NCI-H1105 (cell line): ENCODE measurements at regions not wholly inside any gene's neighbourhood (a gene's known extent, or its start where the extent isn't known, plus 50 kb on each side); places are given as distances from the start of the nearest gene placed in this dataset.

Experiments
- DNase-seq: peaks from one replicate; lab custom pipeline; 2025; lab: John Stamatoyannopoulos, UW

DNA sequence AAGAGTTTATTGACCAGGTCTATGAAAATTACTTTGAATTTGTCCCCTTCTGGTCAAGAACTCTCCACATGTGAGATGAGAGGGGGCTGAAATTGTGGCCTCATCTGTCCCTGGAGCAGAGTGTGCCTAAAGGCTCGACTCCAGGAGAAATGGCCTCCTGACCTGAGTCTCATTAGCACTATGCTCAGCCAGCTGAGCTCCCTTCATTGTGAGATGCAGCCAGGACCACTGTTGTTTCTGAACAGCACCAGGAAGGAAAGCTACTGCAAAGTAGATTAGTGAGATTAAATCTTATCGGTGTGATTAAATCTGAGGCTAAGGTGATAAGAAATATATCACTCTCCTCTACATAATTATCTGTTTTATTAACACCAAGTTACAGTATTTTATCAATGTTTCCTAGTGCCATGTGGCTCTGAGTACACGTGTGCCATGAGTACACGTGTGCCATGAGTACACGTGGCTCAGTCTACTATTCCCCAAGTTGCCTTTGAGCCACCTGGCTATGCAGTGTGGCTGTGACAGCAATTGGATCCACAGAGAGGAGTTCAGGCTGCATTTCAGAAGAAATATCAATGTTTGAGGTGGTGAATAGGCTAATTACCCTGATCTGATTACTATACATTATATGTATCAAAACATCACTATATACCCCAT is 126.9 kb downstream of the IPMK start:
- DNase-seq = no peak

DNA sequence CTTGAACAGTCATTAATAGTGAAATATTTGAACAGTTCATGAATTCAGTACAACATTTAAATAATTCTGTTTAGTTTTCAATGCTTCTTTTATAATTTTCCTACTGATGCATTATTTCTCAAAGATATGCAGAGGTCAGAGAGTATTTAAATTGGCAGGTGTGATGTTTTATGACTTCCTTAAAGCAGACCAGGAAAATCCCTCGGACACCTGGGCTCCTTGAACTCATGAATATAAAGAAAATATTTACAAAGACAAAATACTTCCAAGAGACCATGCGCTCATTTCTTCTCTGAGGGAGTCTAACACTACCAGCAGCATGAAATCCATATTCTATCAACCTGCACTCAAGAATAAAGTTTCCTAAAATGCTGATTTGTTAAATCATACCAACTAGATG is 127.6 kb downstream of the IPMK start:
- no peak for DNase-seq

GRCh38 chr10:58137813-58138212 is 129.9 kb downstream of the IPMK start:
- DNase-seq = peak; percentile 79

DNA sequence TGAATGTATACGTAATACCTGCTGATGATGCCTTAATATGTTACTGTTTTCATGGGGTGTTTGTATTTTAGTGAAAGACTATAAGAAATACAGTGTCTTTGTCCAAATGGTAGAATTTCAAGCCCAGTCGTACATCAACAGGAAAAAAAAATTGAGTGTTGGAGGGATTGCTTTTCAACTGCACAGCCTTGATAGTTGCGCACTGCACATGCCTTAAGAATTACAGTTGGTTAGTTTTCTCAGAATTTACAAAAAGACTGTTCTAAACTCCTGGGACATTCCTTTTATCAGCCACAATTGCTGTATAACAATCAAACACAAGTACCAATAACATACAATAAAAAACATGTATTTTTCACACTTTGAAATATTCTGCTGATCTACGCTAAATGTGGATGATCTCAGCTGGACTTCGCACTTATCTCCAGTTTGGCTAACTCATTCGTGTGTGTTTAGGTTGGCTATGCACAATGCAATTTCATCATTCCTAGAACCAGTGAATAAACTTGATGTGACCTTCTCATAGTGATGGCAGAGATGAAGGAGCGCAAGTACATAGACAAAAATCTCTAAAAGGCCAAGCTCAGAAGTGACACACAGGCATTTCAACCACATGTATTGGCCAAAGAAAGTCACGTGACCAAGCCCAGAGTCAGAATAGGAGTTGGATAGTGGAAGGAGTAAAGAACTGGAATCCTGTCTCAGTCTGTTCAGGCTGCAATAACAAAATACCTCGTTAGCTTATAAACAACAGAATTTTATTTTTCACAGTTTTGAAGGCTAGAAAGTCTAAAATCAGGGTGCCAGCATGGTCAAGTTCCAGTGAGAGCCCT is 152.3 kb downstream of the IPMK start:
- no peak for DNase-seq

DNA sequence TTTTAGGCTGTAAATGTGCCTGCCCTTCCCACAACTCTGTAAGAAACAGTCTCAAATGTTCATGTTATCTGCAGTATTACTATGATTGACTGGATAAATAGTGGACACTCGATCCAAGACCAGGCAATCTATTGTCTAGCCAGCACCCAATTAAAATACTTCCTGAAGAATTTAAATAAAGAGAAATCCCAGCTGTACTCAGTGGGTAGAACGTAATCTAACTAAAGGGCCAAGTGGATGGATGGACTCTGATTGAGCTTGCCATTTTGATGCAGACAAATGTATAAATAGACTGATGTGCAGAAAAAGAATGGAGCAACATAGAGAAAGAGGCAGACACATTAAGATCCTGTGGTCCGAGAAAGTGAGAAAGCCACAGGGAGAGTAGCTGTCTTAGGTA is 158.0 kb downstream of the IPMK start:
- no peak for DNase-seq

- no peak for DNase-seq
These were observed 160.2 kb downstream of the IPMK start for GRCh38 chr10:58107506-58107905.

GRCh38 chr10:58106211-58107035 is 161.3 kb downstream of the IPMK start:
- no peak for DNase-seq

- no peak for DNase-seq
These were observed 163.3 kb downstream of the IPMK start for GRCh38 chr10:58104351-58104751.

DNA sequence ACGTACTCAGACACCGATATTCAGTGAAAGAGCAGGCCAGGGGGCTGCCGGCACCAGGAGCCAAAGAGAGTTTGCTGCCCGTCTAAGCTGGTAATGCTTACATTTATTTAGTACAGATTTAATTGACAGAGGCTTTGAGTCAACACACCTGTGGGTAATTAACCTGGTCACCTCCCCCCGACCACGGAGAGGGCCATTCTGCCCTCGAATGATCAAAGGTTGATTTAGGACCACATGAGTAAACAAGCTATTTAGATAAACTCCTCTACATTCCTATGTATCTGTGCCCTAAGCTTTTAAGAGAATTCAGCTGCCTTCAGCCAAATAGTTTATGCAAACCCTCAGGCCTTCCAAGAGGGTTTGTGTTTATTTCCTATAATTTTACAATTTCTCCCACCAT is 164.8 kb downstream of the IPMK start:
- no peak for DNase-seq

- no peak for DNase-seq
These were observed 166.0 kb downstream of the IPMK start for GRCh38 chr10:58101682-58102081.

GRCh38 chr10:58094985-58095718 is 172.5 kb downstream of the IPMK start:
- DNase-seq = no peak

- no peak for DNase-seq
These were observed 175.8 kb downstream of the IPMK start for GRCh38 chr10:58091886-58092285.

- DNase-seq = no peak
These were observed 178.0 kb downstream of the IPMK start for GRCh38 chr10:58089739-58090138.

- DNase-seq = no peak
These were observed 179.8 kb downstream of the IPMK start for GRCh38 chr10:58087896-58088295.

DNA sequence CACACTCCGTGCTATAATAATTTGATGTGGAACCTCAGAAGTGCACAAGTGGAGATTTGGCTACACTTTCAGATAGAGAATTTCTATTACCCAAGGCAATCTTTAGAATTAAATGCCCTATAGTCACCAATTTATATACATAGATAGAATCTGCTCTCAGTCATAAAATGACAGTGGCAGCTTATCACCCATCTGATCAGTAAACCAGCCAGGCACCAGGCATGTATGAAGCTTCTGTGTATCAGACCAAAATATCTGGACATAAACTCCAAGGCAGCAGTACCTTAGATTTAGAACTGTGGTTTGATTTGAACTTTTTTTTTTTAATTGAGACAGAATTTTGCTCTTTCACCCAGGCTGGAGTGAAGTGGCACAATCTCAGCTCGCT is 180.9 kb downstream of the IPMK start:
- DNase-seq = no peak

- DNase-seq = no peak
These were observed 181.4 kb downstream of the IPMK start for GRCh38 chr10:58086144-58086762.

DNA sequence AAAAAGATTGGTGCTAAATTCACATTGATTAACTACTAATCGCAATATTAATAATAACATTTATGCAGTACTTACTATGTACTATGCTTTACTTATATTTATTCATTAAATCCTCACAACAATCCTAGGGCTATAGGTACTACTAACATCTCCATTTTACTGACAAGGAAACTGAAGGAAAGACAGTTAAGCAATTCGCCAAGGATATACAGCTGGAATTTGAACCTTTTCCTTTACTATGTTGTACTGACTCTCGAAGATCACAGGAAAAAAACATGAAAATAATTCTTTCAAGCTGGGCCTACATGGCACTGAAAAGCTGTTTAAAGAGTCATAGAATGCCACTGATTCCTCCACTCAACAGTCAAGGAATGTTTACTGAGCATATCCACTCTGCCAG is 185.4 kb downstream of the IPMK start:
- DNase-seq = no peak

- no peak for DNase-seq
These were observed 186.3 kb downstream of the IPMK start for GRCh38 chr10:58081353-58081752.

GRCh38 chr10:58079461-58079860 is 188.2 kb downstream of the IPMK start:
- DNase-seq = no peak

GRCh38 chr10:58072634-58073033 is 195.1 kb downstream of the IPMK start:
- DNase-seq = no peak

DNA sequence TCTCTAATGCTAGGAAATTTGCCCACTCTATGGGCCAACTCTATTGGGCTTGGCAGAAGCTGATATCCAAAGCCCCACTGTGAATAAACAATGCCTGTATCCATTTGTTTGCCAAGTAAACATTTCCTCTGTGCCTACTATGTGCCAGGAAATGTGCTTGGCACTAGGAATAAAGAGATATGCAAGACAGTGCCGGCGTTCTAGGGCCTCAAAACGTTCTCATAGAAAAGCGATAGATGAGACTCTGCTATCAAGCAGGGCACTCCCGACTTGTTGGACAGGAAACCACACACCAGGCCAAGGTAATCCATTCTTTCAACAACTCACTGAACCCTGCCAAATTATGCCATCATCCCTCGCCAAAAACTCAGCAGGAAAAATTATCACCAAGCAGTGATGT is 196.7 kb downstream of the IPMK start:
- DNase-seq = no peak

GRCh38 chr10:58068809-58069208 is 198.9 kb downstream of the IPMK start:
- DNase-seq = no peak
